Head of caudate nucleus (tissue), 42 donors: ENCODE measurements at regions not wholly inside any gene's neighbourhood (a gene's known extent, or its start where the extent isn't known, plus 50 kb on each side); places are given as distances from the start of the nearest gene placed in this dataset.
A peak's percentile ranks its signal among the peaks of the same experiment; 100 is the strongest.

Experiments
- DNase-seq, 42 donors: peaks; one replicate each; pipeline versions ENCODE4 v3.0.0 to v3.0.0-alpha.2; 2020 to 2021; ENCODE audit warnings: mixed read lengths in 7 of 42
- intact Hi-C: fragments of 100-400 bp; cut with DNase I; formaldehyde crosslinking; loops from one replicate; pipeline ENCODE4 v1.15.0; 2022

- intact Hi-C loops: no loop called here
- DNase-seq: peak in 13 of 42 donors; percentile 11 to 70 (median 27)
Observed at GRCh38 chr2:117717072-117717471, 97.4 kb upstream of the DDX18 start.

- DNase-seq: no peak
- intact Hi-C loops: no loop called here
Observed at GRCh38 chr2:117718048-117718447, 96.4 kb upstream of the DDX18 start.

GRCh38 chr2:117720765-117721164 lies 93.7 kb upstream of the DDX18 start:
- intact Hi-C loops: no loop called here
- DNase-seq: no peak

GRCh38 chr2:117723483-117723882 lies 91.0 kb upstream of the DDX18 start:
- intact Hi-C loops: no loop called here
- no peak for DNase-seq

GRCh38 chr2:117723888-117724434 lies 90.5 kb upstream of the DDX18 start:
- peak in 1 of 42 donors; percentile 19 for DNase-seq
- intact Hi-C loops: no loop called here

- DNase-seq: no peak
- intact Hi-C loops: no loop called here
Observed at GRCh38 chr2:117726747-117727146, 87.7 kb upstream of the DDX18 start.

- intact Hi-C loops: no loop called here
- no peak for DNase-seq
Observed at GRCh38 chr2:117737846-117738245, 76.6 kb upstream of the DDX18 start.

GRCh38 chr2:117738991-117739839 lies 75.3 kb upstream of the DDX18 start:
- no peak for DNase-seq
- intact Hi-C loops: no loop called here

- intact Hi-C loops: no loop called here
Observed at GRCh38 chr2:117745537-117745936, 69.0 kb upstream of the DDX18 start.

GRCh38 chr2:117755768-117756167 lies 58.7 kb upstream of the DDX18 start:
- DNase-seq: no peak
- intact Hi-C loops: no loop called here

More at GRCh38 chr2:117745537-117745936, 69.0 kb upstream of the DDX18 start:
- DNase-seq: no peak

GRCh38 chr2:117760916-117761315 lies 53.6 kb upstream of the DDX18 start:
- DNase-seq: no peak
- intact Hi-C loops: no loop called here

- intact Hi-C loops: no loop called here
Observed at GRCh38 chr2:117762454-117762853, 52.0 kb upstream of the DDX18 start.

GRCh38 chr2:117763804-117764203 lies 50.7 kb upstream of the DDX18 start:
- intact Hi-C loops: no loop called here
- peak in 4 of 42 donors; percentile 6 to 14 (median 10) for DNase-seq

More at GRCh38 chr2:117762454-117762853, 52.0 kb upstream of the DDX18 start:
- DNase-seq: no peak
